PC-3 (cell line): ENCODE measurements at regions not wholly inside any gene's neighbourhood (a gene's known extent, or its start where the extent isn't known, plus 50 kb on each side); places are given as distances from the start of the nearest gene placed in this dataset.

Experiments used
- ATAC-seq: fragments of 200-7000 bp; cut with Tn5 transposase; 2 replicates; pipeline ENCODE4 v1.9.1; 2020; ENCODE audit warnings: mild to moderate bottlenecking, moderate library complexity
- BruUV-seq: library from RNA; stranded (reverse); fragments of 400-500 nt; replicated peaks from 2 replicates; lab custom pipeline; 2021; lab: Mats Ljungman, UMichigan
- CTCF ChIA-PET: fragments of 300-600 bp; sonication (Branson Sonifier 250); formaldehyde crosslinking; loops from one replicate; lab custom pipeline; 2022; ENCODE audit warnings: antibody characterized with exemption; lab: Charles Lee
- POLR2A ChIA-PET: fragments of 300-600 bp; sonication (Branson Sonifier 250); formaldehyde crosslinking; loops from one replicate; lab custom pipeline; 2022; ENCODE audit warnings: antibody characterized with exemption; ENCODE audit not compliant: unreplicated experiment; lab: Charles Lee
- DNase-seq: peaks from one replicate; pipeline ENCODE4 v3.0.0-alpha.2; 2015
- H2AFZ ChIP-seq: fragments of 300-600 bp; sonication (generic); 2 replicates; pipeline ENCODE4 v1.6.0; 2016; ENCODE audit warnings: antibody characterized with exemption, low read length
- H3F3A ChIP-seq: fragments of 300-600 bp; sonication (generic); one replicate; pipeline ENCODE4 v1.6.0; 2017; ENCODE audit warnings: antibody characterized with exemption, low read length, control low read depth, mild to moderate bottlenecking; ENCODE audit not compliant: unreplicated experiment
- H3K27ac ChIP-seq: fragments of 300-600 bp; sonication (generic); 2 replicates; pipeline ENCODE4 v1.5.1; 2016; ENCODE audit warnings: mild to moderate bottlenecking, low read length
- H3K27me3 ChIP-seq: fragments of 300-600 bp; sonication (generic); 2 replicates; pipeline ENCODE4 v1.6.1; 2016; ENCODE audit warnings: low read length, mixed read lengths
- H3K36me3 ChIP-seq: fragments of 300-600 bp; sonication (generic); 2 replicates; pipeline ENCODE4 v1.6.1; 2016; ENCODE audit warnings: low read depth, mixed run types, low read length, mixed read lengths
- H3K4me1 ChIP-seq: fragments of 300-600 bp; sonication (generic); 2 replicates; pipeline ENCODE4 v1.5.1; 2016; ENCODE audit warnings: low read length; ENCODE audit not compliant: insufficient read depth
- H3K4me2 ChIP-seq: fragments of 300-600 bp; sonication (generic); 2 replicates; pipeline ENCODE4 v1.6.0; 2016; ENCODE audit warnings: low read length
- H3K4me3 ChIP-seq: fragments of 300-600 bp; sonication (generic); 2 replicates; pipeline ENCODE4 v1.5.1; 2016; ENCODE audit warnings: mild to moderate bottlenecking, low read length, mixed read lengths
- H3K79me2 ChIP-seq: fragments of 300-600 bp; sonication (generic); 2 replicates; pipeline ENCODE4 v1.6.1; 2017; ENCODE audit warnings: low read length, mixed read lengths
- H3K9ac ChIP-seq: fragments of 300-600 bp; sonication (generic); 2 replicates; pipeline ENCODE4 v1.6.0; 2016; ENCODE audit warnings: mild to moderate bottlenecking, low read length
- H3K9me2 ChIP-seq: fragments of 300-600 bp; sonication (generic); replicated peaks from 2 replicates; pipeline ENCODE4 v1.6.1; 2016; ENCODE audit warnings: mixed run types, low read length, mixed read lengths
- H3K9me3 ChIP-seq: fragments of 300-600 bp; sonication (generic); 2 replicates; pipeline ENCODE4 v1.6.1; 2016; ENCODE audit warnings: low read length, mixed read lengths
- H4K20me1 ChIP-seq: fragments of 300-600 bp; sonication (generic); 2 replicates; pipeline ENCODE4 v1.6.1; 2016; ENCODE audit warnings: low read length, mixed read lengths
- CTCF ChIP-seq: fragments of 300-600 bp; sonication (generic); conservative IDR thresholded peaks from 2 replicates; pipeline ENCODE4 v1.5.1; 2017; ENCODE audit warnings: antibody characterized with exemption, low read depth, mild to moderate bottlenecking, low read length
- EZH2 ChIP-seq: fragments of 300-600 bp; sonication (generic); IDR thresholded peaks from one replicate; pipeline ENCODE4 v1.6.1; 2017; ENCODE audit warnings: antibody characterized with exemption, mild to moderate bottlenecking, low read length; ENCODE audit not compliant: unreplicated experiment
- EZH2phosphoT487 ChIP-seq: fragments of 300-600 bp; sonication (generic); IDR thresholded peaks from 2 replicates; pipeline ENCODE4 v1.6.1; 2018; ENCODE audit warnings: mild to moderate bottlenecking, antibody characterized with exemption, low read length, borderline replicate concordance
- intact Hi-C: fragments of 100-400 bp; cut with micrococcal nuclease; formaldehyde crosslinking; loops from 2 replicates; pipeline ENCODE4 v1.9.0; 2023

GRCh38 chr5:30287890-30288289, 905.6 kb upstream of the CDH6 start:
- ATAC-seq (no peak), DNase-seq (no peak)
- no peaks in the 10 kb centered on the region for H3K9me2 ChIP-seq
- no peaks in the 10 kb centered on the region for H3K79me2 ChIP-seq
- 0 out of 2 replicates have a peak, but pooled peaks cover 6% of the 10 kb centered on the region for H3K36me3 ChIP-seq
- no peaks in the 10 kb centered on the region for H3K27me3 ChIP-seq
- POLR2A ChIA-PET, result no interaction called here
- intact Hi-C loops, result no loop called here
- no peak overlapping the region for H2AFZ ChIP-seq
- no TSS peak for BruUV-seq
- H3K4me1 ChIP-seq, result no peaks in the 10 kb centered on the region
- H3F3A ChIP-seq, result no peaks in the 10 kb centered on the region
- H3K9ac ChIP-seq, result no peak overlapping the region
- no peak for TF ChIP-seq EZH2
- H3K9me3 ChIP-seq, result peaks cover 10% of the 10 kb centered on the region
- no peak overlapping the region for H3K4me3 ChIP-seq
- H4K20me1 ChIP-seq, result no peaks in the 10 kb centered on the region
- H3K4me2 ChIP-seq, result no peak overlapping the region
- H3K27ac ChIP-seq, result no peak overlapping the region
- CTCF ChIA-PET, result no interaction called here

DNA sequence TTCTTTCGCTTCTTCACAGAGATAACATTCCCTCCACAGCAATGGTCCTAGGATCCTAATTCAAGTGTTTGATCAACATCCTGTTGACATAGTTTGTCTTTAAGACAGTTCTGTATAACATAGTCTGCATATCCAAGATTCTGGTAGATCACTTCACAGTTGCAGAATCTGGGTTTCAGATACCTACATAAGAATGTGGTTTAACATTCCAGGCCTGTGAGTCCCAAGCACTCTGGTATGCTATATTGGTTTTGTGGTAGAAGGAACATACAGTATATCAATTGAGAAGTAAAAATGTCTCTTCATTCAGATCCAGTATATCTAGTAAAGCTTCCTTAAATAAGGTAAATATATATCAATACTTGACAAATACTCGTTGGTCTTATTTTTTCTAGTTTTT, 914.2 kb upstream of the CDH6 start:
- ChIA-PET CTCF (no interaction called here), POLR2A (no interaction called here)
- Histone ChIP-seq H2AFZ (no peak overlapping the region), H3F3A (no peaks in the 10 kb centered on the region), H3K4me1 (peaks cover 13% of the 10 kb centered on the region), H3K79me2 (no peaks in the 10 kb centered on the region), H3K4me3 (no peak overlapping the region), H3K4me2 (no peak overlapping the region), H3K9me2 (no peaks in the 10 kb centered on the region), H3K36me3 (no peaks in the 10 kb centered on the region; the same call in 1 of the 2 replicates), H3K27ac (no peak overlapping the region), H3K9ac (no peak overlapping the region), H3K27me3 (no peaks in the 10 kb centered on the region), H4K20me1 (no peaks in the 10 kb centered on the region), H3K9me3 (no peaks in the 10 kb centered on the region)
- peak; percentile 81 for DNase-seq
- no peak for TF ChIP-seq CTCF
- TF ChIP-seq EZH2, result no peak
- no peak for TF ChIP-seq EZH2phosphoT487
- peak; percentile 85 for ATAC-seq
- BruUV-seq, result no TSS peak
- intact Hi-C loops, result no loop called here

DNA sequence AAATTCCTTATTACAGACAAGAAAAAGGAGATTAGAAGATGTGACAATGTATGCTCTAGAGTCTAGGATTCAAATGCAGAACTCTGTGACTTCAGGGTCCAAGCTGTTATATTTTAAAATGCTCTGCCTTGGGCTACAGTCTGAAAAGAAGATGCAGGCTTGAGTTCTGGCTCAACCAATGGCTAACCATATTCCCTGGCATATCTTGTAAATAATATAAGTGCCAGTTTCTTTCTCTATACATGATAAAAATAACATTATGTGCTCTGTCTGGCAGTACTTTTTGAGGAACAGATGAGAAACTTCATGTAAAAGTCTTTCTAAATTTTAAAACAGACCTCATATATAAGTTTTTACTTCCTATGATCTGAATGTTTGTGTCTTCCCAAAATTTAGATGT, 926.5 kb upstream of the CDH6 start:
- no TSS peak for BruUV-seq
- Histone ChIP-seq H3K79me2 (no peaks in the 10 kb centered on the region), H3K4me2 (no peak overlapping the region), H3K4me3 (no peak overlapping the region), H3F3A (no peaks in the 10 kb centered on the region), H3K4me1 (peaks cover 4% of the 10 kb centered on the region), H3K9me3 (no peaks in the 10 kb centered on the region), H3K9me2 (no peaks in the 10 kb centered on the region), H3K27me3 (no peaks in the 10 kb centered on the region), H3K9ac (no peak overlapping the region), H2AFZ (no peak overlapping the region), H3K36me3 (no peaks in the 10 kb centered on the region), H4K20me1 (no peaks in the 10 kb centered on the region), H3K27ac (no peak overlapping the region)
- ChIA-PET POLR2A (no interaction called here), CTCF (no interaction called here)
- no peak for DNase-seq
- TF ChIP-seq EZH2phosphoT487 (no peak), CTCF (no peak), EZH2 (no peak)
- ATAC-seq, result no peak
- intact Hi-C loops, result no loop called here
